Coronary artery (tissue), 2 donors: ENCODE measurements at regions not wholly inside any gene's neighbourhood (a gene's known extent, or its start where the extent isn't known, plus 50 kb on each side); places are given as distances from the start of the nearest gene placed in this dataset.

Experiments used
- DNase-seq: peaks from one replicate; pipeline ENCODE4 v3.0.0-alpha.2; 2017; ENCODE audit warnings: low spot score
- H3K27ac ChIP-seq, 2 donors: fragments of 200-600 bp; sonication (generic); one replicate each; pipeline ENCODE4 v1.5.1; 2016 to 2019
- H3K4me3 ChIP-seq: fragments of 200-600 bp; sonication (generic); 2 replicates; pipeline ENCODE4 v1.5.1; 2016; ENCODE audit warnings: mild to moderate bottlenecking, moderate library complexity
- TF ChIP-seq, protein P1 (sequence below): fragments of 200-600 bp; sonication (generic); IDR thresholded peaks from one replicate; pipeline ENCODE4 v1.5.1; 2019; ENCODE audit warnings: antibody characterized with exemption

- TF ChIP-seq, protein P1, sequence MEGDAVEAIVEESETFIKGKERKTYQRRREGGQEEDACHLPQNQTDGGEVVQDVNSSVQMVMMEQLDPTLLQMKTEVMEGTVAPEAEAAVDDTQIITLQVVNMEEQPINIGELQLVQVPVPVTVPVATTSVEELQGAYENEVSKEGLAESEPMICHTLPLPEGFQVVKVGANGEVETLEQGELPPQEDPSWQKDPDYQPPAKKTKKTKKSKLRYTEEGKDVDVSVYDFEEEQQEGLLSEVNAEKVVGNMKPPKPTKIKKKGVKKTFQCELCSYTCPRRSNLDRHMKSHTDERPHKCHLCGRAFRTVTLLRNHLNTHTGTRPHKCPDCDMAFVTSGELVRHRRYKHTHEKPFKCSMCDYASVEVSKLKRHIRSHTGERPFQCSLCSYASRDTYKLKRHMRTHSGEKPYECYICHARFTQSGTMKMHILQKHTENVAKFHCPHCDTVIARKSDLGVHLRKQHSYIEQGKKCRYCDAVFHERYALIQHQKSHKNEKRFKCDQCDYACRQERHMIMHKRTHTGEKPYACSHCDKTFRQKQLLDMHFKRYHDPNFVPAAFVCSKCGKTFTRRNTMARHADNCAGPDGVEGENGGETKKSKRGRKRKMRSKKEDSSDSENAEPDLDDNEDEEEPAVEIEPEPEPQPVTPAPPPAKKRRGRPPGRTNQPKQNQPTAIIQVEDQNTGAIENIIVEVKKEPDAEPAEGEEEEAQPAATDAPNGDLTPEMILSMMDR, result no peak
- DNase-seq, result no peak
- H3K27ac ChIP-seq, result no peak overlapping the region
- H3K4me3 ChIP-seq, result no peak overlapping the region
These were observed 413.4 kb upstream of the LRRC4C start for GRCh38 chr11:41872870-41873269.

- H3K27ac ChIP-seq, result no peak overlapping the region
- TF ChIP-seq, protein P1, result no peak
- no peak overlapping the region for H3K4me3 ChIP-seq
- no peak for DNase-seq
These were observed 418.6 kb upstream of the LRRC4C start for GRCh38 chr11:41878095-41878494.

- no peak overlapping the region for H3K4me3 ChIP-seq
- TF ChIP-seq, protein P1, result no peak
- no peak overlapping the region for H3K27ac ChIP-seq
- DNase-seq, result no peak
These were observed 419.8 kb upstream of the LRRC4C start for GRCh38 chr11:41879214-41879613.

- TF ChIP-seq, protein P1, result no peak
- Histone ChIP-seq H3K27ac (no peak overlapping the region), H3K4me3 (no peak overlapping the region)
- DNase-seq, result no peak
These were observed 435.6 kb upstream of the LRRC4C start for GRCh38 chr11:41895081-41895480.

- TF ChIP-seq, protein P1, result no peak
- Histone ChIP-seq H3K27ac (no peak overlapping the region), H3K4me3 (no peak overlapping the region)
- DNase-seq, result no peak
These were observed 438.5 kb upstream of the LRRC4C start for GRCh38 chr11:41897991-41898390.

DNA sequence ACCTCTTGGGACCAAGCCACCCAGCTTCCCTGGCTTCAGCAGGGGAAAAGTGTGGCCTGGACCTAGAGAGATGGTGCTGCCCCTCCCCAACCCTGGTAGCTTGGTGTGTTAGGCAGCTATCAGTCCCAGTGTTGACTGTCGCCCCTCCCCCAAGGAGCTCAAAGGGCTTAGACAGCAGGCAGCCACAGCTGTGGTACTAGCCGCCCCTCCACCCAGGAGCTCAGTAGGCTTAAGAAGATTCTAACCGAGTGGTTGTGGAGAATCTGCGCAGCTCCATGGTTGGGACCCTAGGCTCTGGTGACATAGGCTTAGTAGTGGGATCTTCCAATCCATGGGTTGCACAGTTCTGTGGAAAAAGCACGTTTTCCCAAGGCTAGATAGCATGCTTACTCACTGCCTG lies 458.4 kb upstream of the LRRC4C start:
- Histone ChIP-seq H3K4me3 (no peak overlapping the region), H3K27ac (no peak overlapping the region)
- no peak for DNase-seq
- TF ChIP-seq, protein P1, result no peak

DNA sequence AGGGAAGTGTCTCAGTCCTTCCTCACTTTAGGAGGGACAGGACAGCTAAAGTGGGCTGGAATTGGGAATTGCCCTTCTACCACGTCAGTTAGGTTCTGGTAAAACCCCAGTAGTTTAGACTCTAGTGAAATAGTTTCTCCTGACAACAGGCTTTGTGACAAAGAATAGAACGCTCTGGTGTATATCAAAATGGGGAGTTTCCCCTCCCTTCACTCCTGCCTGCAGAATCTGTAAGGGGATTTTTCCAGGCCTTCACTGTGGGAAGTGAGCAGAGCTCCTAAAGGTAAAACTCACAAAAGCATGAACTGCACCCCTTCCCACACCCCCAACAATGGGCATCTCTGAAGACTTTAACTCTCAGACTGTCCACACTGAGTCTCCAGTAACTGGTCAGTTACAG lies 460.9 kb upstream of the LRRC4C start:
- no peak for DNase-seq
- H3K4me3 ChIP-seq, result no peak overlapping the region
- TF ChIP-seq, protein P1, result no peak
- no peak overlapping the region for H3K27ac ChIP-seq
